Endothelial cell of umbilical vein (primary cell): ENCODE measurements at regions not wholly inside any gene's neighbourhood (a gene's known extent, or its start where the extent isn't known, plus 50 kb on each side); places are given as distances from the start of the nearest gene placed in this dataset.

ENCODE experiments used
- FOS ChIP-seq: IDR thresholded peaks from 2 replicates; pipeline ENCODE4 v1.6.1; 2011; ENCODE audit warnings: mild to moderate bottlenecking, low read length, moderate library complexity, borderline replicate concordance; ENCODE audit not compliant: insufficient read depth
- POLR2A ChIP-seq: IDR thresholded peaks from 2 replicates; pipeline ENCODE4 v1.6.1; 2012; ENCODE audit warnings: low read depth, mild to moderate bottlenecking, control low read depth, low read length
- TF ChIP-seq, protein P1 (sequence below), 2 donors: IDR thresholded peaks; 1 replicate in 1 of 2; 2 replicates in 1 of 2; pipeline ENCODE4 v1.5.1; 2011; ENCODE audit warnings: low read length in 2 of 2, mild to moderate bottlenecking in 2 of 2, moderate library complexity in 2 of 2, control low read depth in 1 of 2, inconsistent platforms in 1 of 2, low read depth in 1 of 2; ENCODE audit not compliant: insufficient read depth in 1 of 2; ENCODE audit errors: extremely low read depth in 1 of 2

DNA sequence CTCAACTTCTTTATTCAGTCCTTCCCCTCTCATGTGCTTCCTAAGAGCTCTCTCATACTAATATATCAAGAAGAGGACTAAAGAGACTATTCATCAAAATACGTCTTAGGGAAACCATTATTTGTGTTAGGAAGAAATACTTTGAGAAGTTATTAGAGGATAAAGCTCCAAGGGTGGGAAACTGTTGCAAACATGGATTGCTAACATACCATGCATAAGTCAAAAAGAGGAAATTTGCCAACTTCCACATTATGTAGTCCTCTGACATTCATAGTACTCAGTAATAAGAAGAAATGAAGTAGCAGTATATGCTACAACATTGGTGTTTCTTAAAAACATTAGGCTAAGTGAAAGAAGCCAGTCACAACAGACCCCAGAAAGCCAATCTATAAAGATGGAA is 128.8 kb upstream of the CLEC14A start:
- TF ChIP-seq, protein P1, sequence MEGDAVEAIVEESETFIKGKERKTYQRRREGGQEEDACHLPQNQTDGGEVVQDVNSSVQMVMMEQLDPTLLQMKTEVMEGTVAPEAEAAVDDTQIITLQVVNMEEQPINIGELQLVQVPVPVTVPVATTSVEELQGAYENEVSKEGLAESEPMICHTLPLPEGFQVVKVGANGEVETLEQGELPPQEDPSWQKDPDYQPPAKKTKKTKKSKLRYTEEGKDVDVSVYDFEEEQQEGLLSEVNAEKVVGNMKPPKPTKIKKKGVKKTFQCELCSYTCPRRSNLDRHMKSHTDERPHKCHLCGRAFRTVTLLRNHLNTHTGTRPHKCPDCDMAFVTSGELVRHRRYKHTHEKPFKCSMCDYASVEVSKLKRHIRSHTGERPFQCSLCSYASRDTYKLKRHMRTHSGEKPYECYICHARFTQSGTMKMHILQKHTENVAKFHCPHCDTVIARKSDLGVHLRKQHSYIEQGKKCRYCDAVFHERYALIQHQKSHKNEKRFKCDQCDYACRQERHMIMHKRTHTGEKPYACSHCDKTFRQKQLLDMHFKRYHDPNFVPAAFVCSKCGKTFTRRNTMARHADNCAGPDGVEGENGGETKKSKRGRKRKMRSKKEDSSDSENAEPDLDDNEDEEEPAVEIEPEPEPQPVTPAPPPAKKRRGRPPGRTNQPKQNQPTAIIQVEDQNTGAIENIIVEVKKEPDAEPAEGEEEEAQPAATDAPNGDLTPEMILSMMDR (IDR thresholded peaks at IDR 0.05; ENCODE audit: extremely low read depth in 1 of 2, insufficient read depth in 1 of 2, low read depth in 1 of 2, low read length in 2 of 2): no peak
- no peak for TF ChIP-seq POLR2A
- TF ChIP-seq FOS: no peak
